HG03060 (cell line): ENCODE measurements at regions not wholly inside any gene's neighbourhood (a gene's known extent, or its start where the extent isn't known, plus 50 kb on each side); places are given as distances from the start of the nearest gene placed in this dataset.
A peak's percentile ranks its signal among the peaks of the same experiment; 100 is the strongest.

ENCODE experiments used
- ATAC-seq: cut with Tn5 transposase; IDR thresholded peaks from one replicate; pipeline ENCODE4 v1.9.1; 2021; ENCODE audit warnings: low read depth, moderate number of reproducible peaks; ENCODE audit not compliant: unreplicated experiment

DNA sequence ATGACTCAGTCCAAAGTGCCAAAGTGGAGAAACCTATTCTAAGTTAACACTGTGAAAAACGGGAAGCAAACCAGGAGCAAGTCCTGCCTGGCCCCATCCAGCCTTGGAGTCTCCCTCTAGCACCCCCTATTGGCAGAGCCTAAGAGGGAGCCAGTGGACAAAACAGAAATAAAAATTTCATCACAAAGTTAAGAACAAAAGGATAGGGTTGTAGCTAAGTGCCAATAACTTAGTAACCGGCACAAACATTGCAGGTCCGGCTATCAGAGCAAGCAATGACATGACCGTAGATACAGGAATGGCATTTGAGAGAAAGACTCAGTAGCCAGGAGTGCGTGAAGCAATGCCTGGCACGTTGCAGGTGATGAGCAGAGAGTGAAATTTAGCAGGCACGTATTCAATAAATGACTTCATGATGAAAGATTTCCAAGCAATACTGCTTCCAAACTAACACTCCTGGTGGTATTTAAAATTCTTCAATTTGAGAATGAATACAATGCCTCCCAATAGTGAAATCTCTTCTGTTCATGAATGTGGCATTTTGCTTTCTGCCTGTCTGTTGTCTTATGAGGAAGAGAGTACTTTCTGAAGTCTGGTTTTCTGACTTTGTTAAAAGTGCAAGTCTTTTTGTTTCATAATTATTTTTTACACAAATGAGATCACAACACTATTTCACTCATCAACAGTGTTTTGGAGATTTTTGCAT lies 391.0 kb downstream of the OMA1 start:
- no peak for ATAC-seq

DNA sequence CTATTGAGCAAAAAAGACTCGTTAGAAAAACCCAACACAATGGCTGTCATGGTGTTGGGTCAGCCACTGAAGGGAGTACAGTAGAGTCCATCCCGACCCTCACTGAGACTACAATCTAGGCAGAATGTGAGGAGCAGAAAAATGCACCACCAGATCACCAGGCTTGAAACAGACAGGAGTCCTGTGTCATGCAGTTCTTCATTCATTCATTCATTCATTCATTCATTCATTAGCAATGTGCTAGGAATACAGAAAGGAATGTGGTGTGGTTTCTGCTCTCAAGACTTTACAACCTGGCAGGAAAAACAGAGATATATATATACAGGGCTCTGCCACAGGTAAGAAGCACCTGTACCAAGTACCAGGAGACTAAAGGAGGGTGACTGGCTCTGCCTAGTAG lies 392.3 kb downstream of the OMA1 start:
- ATAC-seq: no peak

DNA sequence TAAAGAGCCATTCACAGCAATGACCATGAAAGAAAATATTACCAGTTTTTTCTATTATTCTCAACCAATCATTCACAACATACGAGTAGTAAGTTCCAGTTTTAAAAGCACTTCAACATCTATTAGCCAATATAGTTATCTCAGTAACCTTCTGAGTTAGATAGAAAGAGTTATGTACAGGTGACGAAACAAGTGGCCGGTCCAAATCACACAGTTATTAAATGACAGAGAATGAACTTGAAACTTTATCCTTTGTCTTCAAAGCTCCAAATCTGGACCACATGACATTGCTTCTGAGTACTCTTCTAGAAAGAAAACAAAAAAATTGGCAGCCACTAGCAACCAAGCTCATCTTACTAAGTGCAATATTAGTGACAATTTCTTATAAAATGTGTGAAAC lies 393.8 kb downstream of the OMA1 start:
- ATAC-seq: no peak

DNA sequence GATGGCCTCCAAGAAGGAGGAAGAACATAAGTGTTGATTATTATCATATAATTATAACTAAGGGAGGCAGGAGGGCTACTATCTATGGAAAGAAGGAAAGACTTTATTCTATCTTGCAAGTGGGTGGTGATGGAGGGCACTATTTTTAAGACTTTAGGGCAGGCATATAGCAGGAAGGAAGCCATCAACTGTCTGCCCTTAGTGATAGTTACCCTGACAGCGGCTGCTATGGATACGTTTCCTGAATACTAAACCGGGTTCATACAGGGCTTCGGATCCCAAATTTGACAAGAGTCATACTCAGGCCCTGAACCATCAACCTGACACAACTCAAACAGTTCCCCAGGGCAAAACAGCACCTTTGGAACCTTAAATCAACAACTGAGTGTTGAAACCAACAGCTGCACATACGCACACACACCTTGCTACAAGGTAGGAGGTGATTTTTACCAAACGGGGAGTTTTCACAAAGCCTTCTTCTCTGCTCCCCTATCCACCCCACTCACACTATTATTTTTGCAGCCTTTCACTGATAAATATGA lies 397.2 kb downstream of the OMA1 start:
- no peak for ATAC-seq

DNA sequence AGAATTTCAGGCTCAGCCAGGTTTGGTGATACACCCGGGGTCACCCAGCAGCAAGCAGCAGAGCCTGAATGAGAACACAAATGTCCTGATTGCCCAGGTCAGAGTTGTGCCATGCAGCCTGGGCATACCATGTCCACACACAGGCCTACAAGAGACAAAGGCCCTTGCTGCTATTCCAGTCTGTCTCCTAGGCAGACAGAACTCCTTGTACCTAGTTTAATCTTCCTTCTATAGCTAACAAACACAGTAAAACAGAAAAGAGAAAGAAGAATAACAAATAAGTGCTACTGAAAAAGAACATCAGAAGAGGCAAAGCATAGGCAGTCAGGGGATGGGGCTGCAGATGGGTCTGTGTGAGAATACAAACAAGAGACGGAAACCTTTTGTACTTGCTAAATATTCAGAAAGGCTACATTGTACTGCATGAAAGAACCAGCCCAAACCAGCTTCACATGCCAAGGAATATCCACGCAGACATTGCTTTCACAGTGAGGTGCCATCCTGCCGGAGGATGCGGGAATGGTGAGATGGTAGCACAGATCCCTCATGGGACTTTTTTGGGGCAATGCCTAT lies 401.7 kb downstream of the OMA1 start:
- no peak for ATAC-seq

DNA sequence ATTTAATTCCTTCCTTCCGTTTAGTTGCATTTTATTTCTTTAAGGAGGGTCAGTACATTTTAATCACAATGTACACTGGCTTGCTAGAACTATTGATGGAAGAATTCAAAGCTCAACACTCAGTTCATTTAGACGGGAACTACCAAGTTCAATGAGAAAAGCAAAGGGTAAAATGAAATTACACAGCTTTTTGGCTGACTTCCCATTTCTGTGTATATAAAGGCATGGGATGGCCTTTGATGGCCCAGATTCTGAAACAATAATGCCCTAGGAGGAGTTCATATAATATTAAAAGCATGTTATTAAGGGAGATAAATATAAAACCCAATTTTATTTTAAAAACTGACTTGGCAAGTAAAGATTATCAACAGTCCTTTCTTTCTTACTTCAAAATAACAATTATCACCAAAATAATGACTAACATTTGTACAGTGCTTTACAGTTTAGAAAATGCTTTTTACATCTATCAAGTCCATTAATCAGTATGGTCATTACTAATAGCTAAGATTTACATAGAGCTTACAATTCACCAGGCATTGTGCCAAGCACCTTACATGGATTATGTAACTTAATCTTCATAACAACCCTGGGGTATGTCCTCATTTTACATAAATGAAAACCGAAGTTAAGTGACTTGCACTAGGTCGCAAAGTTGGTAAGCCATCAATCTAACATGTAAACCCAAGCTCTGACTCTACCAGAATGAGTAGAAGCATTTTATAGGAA lies 402.4 kb downstream of the OMA1 start:
- no peak for ATAC-seq

DNA sequence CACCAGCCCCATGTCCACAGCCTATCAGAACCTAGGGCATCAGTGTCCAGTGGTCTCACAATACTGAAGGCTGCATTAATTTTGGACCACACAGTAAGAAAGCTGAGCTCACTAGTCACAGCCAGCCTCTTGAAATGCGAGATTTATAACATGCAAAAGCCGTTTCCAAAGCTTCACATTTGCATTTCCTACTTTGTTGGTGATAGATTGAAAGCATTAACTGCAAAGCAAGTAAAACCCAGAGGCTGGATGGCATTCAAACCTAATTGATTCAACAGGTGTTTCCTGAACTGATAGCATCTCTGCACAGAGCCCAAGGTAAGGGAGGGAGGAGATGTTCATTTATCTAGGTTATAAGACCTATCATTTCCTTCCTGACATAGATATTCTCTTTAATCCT lies 410.1 kb downstream of the OMA1 start:
- no peak for ATAC-seq

DNA sequence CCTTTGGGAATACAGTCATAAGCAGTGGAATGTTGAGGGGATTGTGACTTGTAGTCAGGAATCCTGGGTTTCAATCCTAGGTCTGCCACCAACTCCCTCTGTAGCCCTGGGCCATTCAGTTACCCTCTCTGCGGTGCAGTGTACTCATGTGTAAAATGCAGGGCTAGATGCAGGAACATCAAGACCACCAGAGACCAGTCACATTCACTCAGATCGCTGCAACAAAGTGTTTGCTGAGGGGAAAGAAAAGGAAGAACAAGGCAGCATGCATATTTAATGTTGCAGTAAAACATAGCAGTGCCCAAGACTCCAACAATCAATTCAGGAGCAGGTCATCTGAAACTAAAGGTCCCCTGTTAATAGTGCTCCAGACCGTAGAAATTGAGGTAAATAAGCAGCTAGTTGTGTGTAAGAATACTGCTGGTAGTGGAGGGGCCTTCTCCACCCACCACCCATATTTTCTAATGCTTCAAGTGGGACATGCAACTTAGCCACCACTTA lies 410.7 kb downstream of the OMA1 start:
- ATAC-seq: no peak

DNA sequence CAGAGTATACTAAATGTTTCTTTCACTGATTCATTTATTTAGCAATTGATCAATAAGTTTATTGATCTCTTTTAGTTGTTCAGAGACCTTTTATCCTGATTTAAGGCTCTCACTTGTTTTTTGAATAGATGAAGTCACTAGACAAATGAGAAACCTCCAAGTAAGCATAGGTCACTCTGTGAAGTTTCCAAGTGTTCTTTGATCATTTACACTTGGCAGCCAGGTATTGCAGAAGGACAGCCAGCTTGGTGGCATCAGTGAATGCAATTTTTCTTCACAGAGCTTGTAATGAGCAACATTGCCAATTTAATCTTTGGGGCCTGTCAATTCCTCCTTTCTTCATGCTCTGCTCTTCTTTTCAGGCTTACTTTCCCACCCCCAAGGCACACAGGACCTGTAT lies 413.0 kb downstream of the OMA1 start:
- no peak for ATAC-seq

DNA sequence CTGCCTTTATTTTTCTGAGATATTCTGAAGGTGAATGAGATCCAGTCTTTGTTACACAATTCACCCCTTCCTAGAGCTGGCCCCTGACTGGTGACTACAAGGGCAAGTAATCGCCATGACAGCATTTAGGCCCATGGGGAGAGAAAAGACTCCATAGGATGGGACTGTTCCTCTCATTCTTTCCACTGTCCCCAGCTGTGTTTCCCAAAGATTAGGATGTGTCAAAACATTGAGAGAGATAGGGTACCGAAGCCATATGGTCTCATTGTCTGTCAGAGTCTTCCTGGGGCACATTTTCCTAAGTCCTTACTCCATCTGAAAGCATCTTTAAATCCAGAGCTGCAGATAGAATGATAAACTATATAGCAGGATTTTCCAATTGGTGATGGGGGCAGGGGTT lies 423.5 kb downstream of the OMA1 start:
- ATAC-seq: no peak

DNA sequence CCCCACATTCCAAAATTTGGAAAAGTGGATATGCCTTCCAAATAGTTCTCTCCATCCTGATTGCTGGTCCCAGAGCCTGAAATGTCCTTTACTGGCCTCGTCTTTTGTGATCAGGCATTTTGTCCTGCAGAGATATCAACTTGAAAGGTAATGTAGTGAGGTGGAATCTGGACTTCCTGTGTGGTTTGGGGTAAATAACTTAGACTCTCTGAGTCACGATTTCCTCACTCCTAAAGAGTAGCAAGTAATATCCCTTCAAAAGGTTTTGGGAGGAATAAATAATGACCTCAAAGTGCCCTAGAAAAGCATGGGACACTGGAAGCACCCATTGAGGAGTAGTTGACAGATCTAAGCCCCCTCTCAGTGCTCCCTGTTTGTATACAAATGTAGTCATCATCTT lies 426.6 kb downstream of the OMA1 start:
- no peak for ATAC-seq

DNA sequence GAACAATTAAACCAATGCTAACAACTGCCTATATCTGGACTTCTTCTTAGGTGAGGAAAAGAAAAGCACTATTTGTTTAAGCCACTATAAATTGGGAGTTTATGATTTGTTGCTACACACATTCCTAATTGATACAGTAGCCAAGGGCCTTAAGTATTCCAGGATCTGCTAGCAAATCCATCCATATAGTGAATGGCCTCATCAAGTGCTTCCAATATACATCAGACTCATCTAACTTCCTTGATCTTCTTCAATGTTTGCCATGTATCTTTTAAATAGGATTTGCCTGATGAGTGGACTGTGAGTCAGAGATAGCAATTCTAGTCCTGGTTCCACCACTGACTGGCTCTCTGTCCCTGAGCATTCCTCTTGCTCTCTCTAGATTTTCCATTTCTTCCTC lies 430.2 kb downstream of the OMA1 start:
- no peak for ATAC-seq

DNA sequence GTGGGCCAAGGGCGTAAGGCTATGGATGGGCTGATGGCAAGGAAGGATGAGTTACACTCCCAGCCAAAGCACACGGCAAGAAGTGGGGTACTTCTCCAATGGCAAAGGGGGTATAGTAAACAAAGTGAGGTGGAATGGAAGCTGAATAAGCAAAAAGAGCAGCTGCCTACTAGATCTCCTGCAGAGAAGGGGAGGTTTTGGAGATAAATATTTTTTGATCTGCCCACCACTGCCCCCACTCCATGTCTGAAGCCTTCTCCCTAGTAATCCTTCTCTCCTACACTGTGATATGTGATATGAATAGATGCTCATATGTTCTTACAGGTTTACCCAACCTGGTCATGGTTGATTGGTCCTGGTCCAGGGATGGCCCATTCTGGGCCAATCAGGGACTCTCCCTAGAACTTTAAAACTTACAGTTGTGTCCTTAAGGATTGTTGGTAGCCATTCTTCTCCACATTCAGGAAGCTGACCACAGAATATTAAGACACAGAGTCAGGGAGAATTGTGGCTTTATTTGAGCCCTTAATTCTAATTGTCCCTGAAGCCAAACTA lies 436.8 kb downstream of the OMA1 start:
- no peak for ATAC-seq

DNA sequence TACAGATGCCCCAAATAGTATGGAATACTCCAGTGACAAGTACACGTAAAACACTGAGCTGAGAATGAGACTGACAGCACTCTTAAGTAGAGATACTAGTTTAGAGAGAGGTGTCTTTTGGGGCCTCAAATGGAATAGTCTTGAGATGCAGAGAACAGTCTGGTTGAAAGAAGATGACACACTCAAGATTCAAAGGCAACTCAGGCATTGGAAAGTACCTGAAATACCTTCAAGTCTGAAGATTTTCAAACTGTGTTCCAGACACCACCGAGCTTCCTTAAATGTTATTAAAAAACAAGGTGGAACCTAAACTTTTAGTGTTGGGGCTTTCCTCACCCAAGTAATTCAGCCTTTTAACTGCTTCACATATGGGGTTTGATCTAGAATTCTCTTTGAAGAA lies 437.7 kb downstream of the OMA1 start:
- ATAC-seq: no peak

DNA sequence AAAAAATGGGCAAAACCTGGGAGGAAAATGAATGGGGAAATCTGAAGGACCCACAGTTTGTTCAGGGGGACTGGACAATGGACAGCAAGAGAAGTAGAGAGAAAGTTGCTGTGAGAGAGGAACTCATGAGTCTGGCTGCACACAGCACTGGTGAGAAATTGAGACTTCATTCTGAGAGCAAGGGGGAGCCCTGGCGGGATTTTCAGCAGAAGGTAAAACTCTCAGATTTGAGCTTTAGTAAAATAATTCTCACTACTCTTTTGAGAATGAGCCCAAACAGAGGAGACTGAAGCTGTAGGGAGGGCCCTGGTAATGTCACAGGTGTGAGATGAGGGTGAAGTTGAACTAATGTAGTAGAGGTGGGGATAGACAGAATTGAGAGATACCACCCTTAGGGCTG lies 438.6 kb downstream of the OMA1 start:
- ATAC-seq: no peak

DNA sequence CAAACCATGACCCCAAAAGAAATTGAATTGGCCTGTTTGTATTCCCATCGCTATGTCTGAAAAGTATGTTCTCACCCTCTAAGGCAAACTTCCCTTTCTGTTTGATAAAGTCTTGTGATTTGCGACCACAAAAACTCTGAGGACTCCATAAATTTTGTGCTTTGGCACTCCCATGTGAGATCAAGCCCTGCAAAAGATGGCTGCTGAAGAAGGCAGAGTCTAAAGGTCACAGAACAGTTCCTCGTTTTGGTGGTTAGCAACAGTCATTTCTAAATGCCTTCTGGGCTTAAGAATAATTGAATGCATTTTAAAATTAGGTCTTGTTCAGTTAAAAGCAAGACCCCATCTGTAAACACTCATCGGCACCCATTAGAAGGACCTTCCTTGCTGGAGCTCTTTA lies 441.6 kb downstream of the OMA1 start:
- peak; percentile 94 for ATAC-seq

DNA sequence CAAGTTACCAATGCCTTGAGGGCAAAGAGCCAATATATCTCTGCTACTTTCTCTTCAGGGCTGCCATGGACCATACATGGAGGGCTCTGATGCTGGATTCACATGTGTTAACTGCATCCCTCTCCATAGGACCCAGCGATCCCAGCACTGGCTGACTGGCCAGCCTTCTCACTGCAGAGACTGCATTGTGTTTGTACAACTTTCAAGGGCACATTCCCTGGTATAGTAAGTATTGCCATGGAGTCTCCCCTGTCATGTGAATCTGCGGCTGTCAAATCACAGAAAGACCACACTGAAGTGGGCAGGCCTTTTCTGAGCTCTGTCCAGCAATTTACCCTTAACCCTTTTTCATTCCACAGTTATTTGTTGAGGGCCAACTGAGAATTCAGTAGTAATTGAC lies 449.8 kb downstream of the OMA1 start:
- no peak for ATAC-seq

DNA sequence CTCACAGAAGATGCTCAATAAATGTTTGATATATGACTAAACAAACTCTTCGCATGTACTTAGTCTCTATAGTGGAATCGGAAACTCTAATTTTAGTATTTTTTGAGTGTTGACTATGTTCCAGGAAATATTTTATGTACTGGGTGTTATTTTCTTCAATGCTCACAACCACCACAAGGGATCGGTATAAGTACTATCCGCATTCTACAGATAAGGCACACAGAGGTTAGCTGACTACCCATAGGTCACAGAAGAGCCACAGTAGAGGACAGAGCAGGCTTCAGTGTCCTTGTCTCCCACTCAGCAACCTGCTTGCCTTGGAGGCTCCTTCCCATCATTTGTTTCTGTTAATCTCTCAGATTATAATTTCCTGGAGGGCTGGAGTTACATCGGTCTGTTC lies 451.3 kb downstream of the OMA1 start:
- no peak for ATAC-seq

DNA sequence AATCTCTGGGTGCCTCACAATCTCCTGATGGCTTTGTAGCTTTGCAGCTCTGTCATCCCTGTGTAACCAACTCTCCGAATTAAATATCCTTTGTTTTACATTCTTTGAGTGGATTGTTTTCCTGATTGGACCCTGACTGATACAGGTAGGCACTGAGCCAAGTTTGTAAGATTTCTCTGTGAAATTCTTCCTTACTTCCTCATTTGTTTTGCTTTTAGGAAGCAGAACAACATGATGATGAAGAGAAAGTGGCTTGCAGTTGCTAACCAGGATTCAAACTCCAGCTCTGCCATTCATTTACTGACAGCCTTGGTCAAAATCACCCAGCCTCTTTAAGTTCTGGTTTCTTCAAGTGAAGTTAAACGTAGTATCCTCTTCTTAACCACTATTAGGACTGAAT lies 452.3 kb downstream of the OMA1 start:
- no peak for ATAC-seq

DNA sequence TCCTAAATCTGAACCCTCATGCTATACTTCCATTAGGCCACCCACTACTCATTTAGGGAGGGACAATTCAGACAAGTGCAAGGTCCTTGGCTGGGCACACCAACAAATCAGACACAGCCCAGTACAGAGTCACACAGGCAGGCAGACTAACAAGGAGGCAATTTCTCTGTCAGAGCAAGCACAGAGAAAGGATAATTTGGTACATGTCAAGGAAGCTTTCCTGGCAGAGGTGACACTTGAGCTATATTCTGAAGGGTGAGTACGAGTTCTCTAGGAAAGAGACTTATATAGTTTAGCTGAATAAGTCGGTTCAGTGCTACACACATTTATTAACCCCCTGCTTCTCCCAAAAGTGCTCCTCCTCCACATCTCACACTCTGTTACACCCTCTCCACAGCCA lies 455.9 kb downstream of the OMA1 start:
- ATAC-seq: no peak

DNA sequence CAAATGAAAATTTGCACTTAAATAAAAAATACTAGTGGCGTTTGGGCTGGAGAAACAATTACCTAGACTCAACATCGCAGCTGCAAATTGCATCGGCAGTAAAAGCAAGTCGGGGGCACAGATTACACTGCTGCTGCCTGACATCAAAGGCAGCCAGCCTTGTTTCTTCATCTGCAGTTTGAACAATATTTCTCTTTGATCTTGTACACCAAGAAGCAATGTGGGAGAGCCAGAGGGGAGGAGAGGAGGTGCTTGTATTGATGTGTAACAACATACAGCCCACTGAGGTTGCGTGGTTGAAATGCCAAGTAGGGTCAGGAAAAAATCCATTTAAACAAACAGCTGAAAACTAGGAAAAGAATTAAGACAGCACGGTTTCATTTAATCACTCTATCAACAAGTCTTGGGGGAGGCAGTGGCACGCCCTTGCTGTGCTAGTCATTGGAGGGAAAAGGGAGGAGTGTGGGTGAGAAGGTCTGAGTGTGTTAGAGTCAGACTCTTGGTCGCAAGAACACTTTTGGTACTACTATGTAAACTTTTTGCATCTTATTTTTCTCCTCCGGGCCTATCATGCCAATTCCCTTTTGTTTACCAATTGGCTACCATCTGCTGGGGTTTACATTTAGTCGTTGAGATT lies 456.5 kb downstream of the OMA1 start:
- no peak for ATAC-seq
